H1 (cell line): ENCODE measurements at regions not wholly inside any gene's neighbourhood (a gene's known extent, or its start where the extent isn't known, plus 50 kb on each side); places are given as distances from the start of the nearest gene placed in this dataset.
A peak's percentile ranks its signal among the peaks of the same experiment; 100 is the strongest.

Experiments
- CTCF ChIA-PET: fragments of 300-600 bp; sonication (Branson Sonifier 250); formaldehyde crosslinking; loops from one replicate; lab custom pipeline; 2021; ENCODE audit not compliant: partially characterized antibody; lab: Charles Lee
- POLR2A ChIA-PET: fragments of 300-600 bp; sonication (Branson Sonifier 250); formaldehyde crosslinking; loops from one replicate; lab custom pipeline; 2021; ENCODE audit warnings: inconsistent platforms; ENCODE audit not compliant: partially characterized antibody; lab: Charles Lee
- DNase-seq, 2 experiments: peaks; one replicate each; pipeline versions ENCODE4 v3.0.0 to v3.0.0-alpha.2; 2010 to 2022; ENCODE audit warnings: low spot score in 2 of 2, low read depth in 1 of 2, mixed read lengths in 1 of 2
- FAIRE-seq: peaks from 2 replicates; lab custom pipeline; 2011; peaks lifted over from hg19 to GRCh38; lab: Jason Lieb, UNC
- H2AFZ ChIP-seq: 2 replicates; pipeline ENCODE4 v1.8.1; 2012; ENCODE audit warnings: low read length, inconsistent platforms
- H2AK5ac ChIP-seq: 2 replicates; pipeline ENCODE4 v1.6.1; 2013; ENCODE audit warnings: low read depth, low read length
- H2BK120ac ChIP-seq: replicated peaks from 2 replicates; pipeline ENCODE3; 2013; ENCODE audit warnings: low read depth, low read length, inconsistent platforms
- H2BK12ac ChIP-seq: 2 replicates; pipeline ENCODE4 v1.6.1; 2013; ENCODE audit warnings: low read depth, low read length
- H2BK15ac ChIP-seq: 2 replicates; pipeline ENCODE4 v1.6.1; 2013; ENCODE audit warnings: low read length
- H2BK20ac ChIP-seq: 2 replicates; pipeline ENCODE4 v1.6.1; 2013; ENCODE audit warnings: low read length
- H2BK5ac ChIP-seq: 2 replicates; pipeline ENCODE4 v1.6.1; 2013; ENCODE audit warnings: low read depth, low read length
- H3K14ac ChIP-seq: 2 replicates; pipeline ENCODE4 v1.6.1; 2013; ENCODE audit warnings: inconsistent platforms; ENCODE audit not compliant: insufficient read length
- H3K18ac ChIP-seq: 2 replicates; pipeline ENCODE4 v1.6.1; 2013; ENCODE audit warnings: low read length; ENCODE audit errors: extremely low read depth
- H3K23ac ChIP-seq: 2 replicates; pipeline ENCODE4 v1.6.1; 2013; ENCODE audit warnings: inconsistent platforms; ENCODE audit not compliant: insufficient read length
- H3K23me2 ChIP-seq: 2 replicates; pipeline ENCODE4 v1.6.1; 2013; ENCODE audit warnings: low read depth, low read length
- H3K27ac ChIP-seq: 2 replicates; pipeline ENCODE4 v1.6.1; 2011; ENCODE audit warnings: low read depth, low read length, inconsistent platforms
- H3K27me3 ChIP-seq, 4 experiments: replicated peaks in 1 of 4; 1 replicate in 1 of 4; 2 replicates in 3 of 4; pipeline versions ENCODE4 v1.6.1 to v1.8.1; 2011 to 2013; ENCODE audit warnings: low read length in 3 of 4, mild to moderate bottlenecking in 3 of 4, inconsistent platforms in 2 of 4, mixed read lengths in 2 of 4, moderate library complexity in 1 of 4; ENCODE audit not compliant: control insufficient read depth in 3 of 4, insufficient read depth in 3 of 4; ENCODE audit errors: extremely low read depth in 1 of 4
- H3K36me3 ChIP-seq, 4 experiments: 2 replicates each; pipeline versions ENCODE4 v1.6.1 to v1.8.1; 2011 to 2013; ENCODE audit warnings: mild to moderate bottlenecking in 4 of 4, low read length in 3 of 4, moderate library complexity in 2 of 4, control low read depth in 1 of 4, inconsistent platforms in 1 of 4; ENCODE audit not compliant: insufficient read depth in 4 of 4, control insufficient read depth in 2 of 4
- H3K4ac ChIP-seq: replicated peaks from 2 replicates; pipeline ENCODE3; 2013; ENCODE audit warnings: low read length, low read depth, mixed read lengths, inconsistent platforms; ENCODE audit not compliant: insufficient read length
- H3K4me1 ChIP-seq, 4 experiments: replicated peaks in 1 of 4; 1 replicate in 1 of 4; 2 replicates in 3 of 4; pipeline versions ENCODE4 v1.6.1 to v1.8.1; 2011 to 2013; ENCODE audit warnings: low read length in 3 of 4, inconsistent platforms in 2 of 4, mixed read lengths in 1 of 4; ENCODE audit not compliant: insufficient read depth in 4 of 4, control insufficient read depth in 3 of 4
- H3K4me2 ChIP-seq, 2 experiments: 2 replicates each; pipeline versions ENCODE4 v1.6.1 to v1.8.1; 2011 to 2013; ENCODE audit warnings: low read depth in 2 of 2, low read length in 2 of 2, control low read depth in 1 of 2, inconsistent platforms in 1 of 2, mild to moderate bottlenecking in 1 of 2; ENCODE audit not compliant: insufficient read depth in 1 of 2
- H3K4me3 ChIP-seq, 4 experiments: fragments of 200-600, 300-600 bp in 1 of 4; sonication (generic), shearing (Covaris generic), sonication (Bioruptor Twin) in 1 of 4; 2 replicates each; pipeline versions ENCODE4 v1.5.1 to v1.8.1; 2011 to 2016; ENCODE audit warnings: low read length in 4 of 4, low read depth in 3 of 4, control low read depth in 2 of 4, inconsistent platforms in 2 of 4, mild to moderate bottlenecking in 2 of 4, mixed read lengths in 1 of 4, moderate library complexity in 1 of 4; ENCODE audit not compliant: insufficient read depth in 2 of 4; ENCODE audit errors: extremely low read depth in 1 of 4
- H3K56ac ChIP-seq: replicated peaks from 2 replicates; pipeline ENCODE3; 2013; ENCODE audit warnings: low read depth, mild to moderate bottlenecking, mixed read lengths, low read length, inconsistent platforms; ENCODE audit not compliant: insufficient read length
- H3K79me1 ChIP-seq: 2 replicates; pipeline ENCODE4 v1.6.1; 2013; ENCODE audit warnings: low read depth, low read length, control low read depth
- H3K79me2 ChIP-seq, 2 experiments: 2 replicates each; pipeline versions ENCODE4 v1.6.1 to v1.8.1; 2012 to 2013; ENCODE audit warnings: low read length in 2 of 2, mild to moderate bottlenecking in 2 of 2, inconsistent platforms in 1 of 2; ENCODE audit not compliant: insufficient read depth in 2 of 2, control insufficient read depth in 1 of 2
- H3K9ac ChIP-seq, 4 experiments: replicated peaks in 1 of 4; 1 replicate in 1 of 4; 2 replicates in 3 of 4; pipeline versions ENCODE4 v1.6.1 to v1.8.1; 2011 to 2013; ENCODE audit warnings: low read depth in 3 of 4, low read length in 3 of 4, control low read depth in 2 of 4, mild to moderate bottlenecking in 2 of 4, moderate library complexity in 2 of 4, inconsistent platforms in 1 of 4; ENCODE audit errors: extremely low read depth in 1 of 4
- H3K9me3 ChIP-seq, 2 experiments: 2 replicates each; pipeline versions ENCODE4 v1.6.1 to v1.8.1; 2012 to 2013; ENCODE audit warnings: mild to moderate bottlenecking in 2 of 2, moderate library complexity in 2 of 2, control low read depth in 1 of 2, inconsistent platforms in 1 of 2, low read depth in 1 of 2, low read length in 1 of 2, mixed read lengths in 1 of 2; ENCODE audit not compliant: insufficient read depth in 2 of 2
- H4K20me1 ChIP-seq, 2 experiments: replicated peaks in 1 of 2; 2 replicates each; pipeline versions ENCODE3 to v1.8.1; 2011 to 2013; ENCODE audit warnings: inconsistent platforms in 2 of 2, low read length in 2 of 2, mild to moderate bottlenecking in 1 of 2; ENCODE audit not compliant: insufficient read depth in 2 of 2, control insufficient read depth in 1 of 2
- H4K5ac ChIP-seq: 2 replicates; pipeline ENCODE4 v1.6.1; 2013; ENCODE audit warnings: low read length, low read depth, mixed read lengths, inconsistent platforms; ENCODE audit not compliant: insufficient read length
- H4K8ac ChIP-seq: 2 replicates; pipeline ENCODE4 v1.8.0; 2013; ENCODE audit warnings: mild to moderate bottlenecking, moderate library complexity, low read length, inconsistent platforms; ENCODE audit not compliant: insufficient read depth; ENCODE audit errors: extremely low read depth
- H4K91ac ChIP-seq: replicated peaks from 2 replicates; pipeline ENCODE3; 2013; ENCODE audit warnings: low read length, mixed read lengths, inconsistent platforms; ENCODE audit not compliant: insufficient read length
- HDAC2 ChIP-seq, 2 experiments: fragments of 300-600 bp in 1 of 2; sonication (generic) in 1 of 2; IDR thresholded peaks; 2 replicates each; pipeline ENCODE4 v1.6.1; 2011 to 2012; ENCODE audit warnings: low read depth in 2 of 2, low read length in 2 of 2, mild to moderate bottlenecking in 2 of 2, moderate library complexity in 2 of 2, borderline replicate concordance in 1 of 2, inconsistent platforms in 1 of 2
- MAFK ChIP-seq: IDR thresholded peaks from 2 replicates; pipeline ENCODE4 v1.6.1; 2012; ENCODE audit warnings: low read depth, mild to moderate bottlenecking, improper control_type of control experiment, low read length
- WGBS, 2 experiments: shearing (Covaris generic) in 1 of 2; methylation state at CpG; one replicate each; pipeline versions ENCODE4 v1.1.6 to v1.1.7; 2013 to 2015; ENCODE audit warnings: low lambda C conversion rate in 2 of 2, mixed read lengths in 2 of 2, inconsistent platforms in 1 of 2, low coverage in 1 of 2, missing lambda C conversion rate in 1 of 2; ENCODE audit not compliant: insufficient replicate concordance in 2 of 2, insufficient coverage in 1 of 2, insufficient read length in 1 of 2; ENCODE audit errors: extremely low coverage in 1 of 2, missing lambda C conversion rate in 1 of 2; 5-methylcytosine and 5-hydroxymethylcytosine counted together

- Histone ChIP-seq H4K5ac (peak overlapping the region; percentile 33), H3K27ac (no peak overlapping the region)
- FAIRE-seq, result no peak
These were observed 648.0 kb downstream of the CDY2B start for GRCh38 chrY:17231994-17232393.

More at GRCh38 chrY:17231994-17232393, 648.0 kb downstream of the CDY2B start:
- Histone ChIP-seq H3K4ac (no peak overlapping the region), H3K27me3 (no peaks in the 10 kb centered on the region), H3K23me2 (no peaks in the 10 kb centered on the region), H3K79me2 (no peaks in the 10 kb centered on the region), H3K56ac (no peak overlapping the region)
- TF ChIP-seq MAFK (peak; percentile 84), HDAC2 (IDR thresholded peaks at IDR 0.05; ENCODE audit: borderline replicate concordance in 1 of 2, low read depth in 2 of 2, low read length in 2 of 2) (no peak)
- TF ChIP-seq, all 59 proteins: peak for 1
- Histone ChIP-seq H2BK20ac (no peak overlapping the region), H3K4me3 (no peak overlapping the region), H2BK5ac (0 out of 2 replicates have a peak overlapping the region, but pooled peaks have one; percentile 88), H3K9ac (no peak overlapping the region), H2BK15ac (no peak overlapping the region), H3K79me1 (no peaks in the 10 kb centered on the region), H4K91ac (no peak overlapping the region), H3K14ac (no peak overlapping the region), H2AK5ac (no peak overlapping the region), H2BK120ac (no peak overlapping the region), H3K4me1 (peaks cover 0 to 5% (median 0%) of the 10 kb centered on the region in 4 experiments; a peak in 2 of 7 replicates), H4K8ac (no peak overlapping the region), H3K36me3 (no peaks in the 10 kb centered on the region), H3K4me2 (no peak overlapping the region), H2AFZ (no peak overlapping the region), H4K20me1 (no peaks in the 10 kb centered on the region), H3K18ac (no peak overlapping the region), H2BK12ac (no peak overlapping the region), H3K9me3 (no peaks in the 10 kb centered on the region), H3K23ac (no peak overlapping the region)
- ChIA-PET CTCF (no interaction called here), POLR2A (no interaction called here)
- WGBS, 2 experiments, result 27% methylated on average over 3 of the region's 3 CpGs; no CpG with 5 or more reads in 1 of the 2 experiments
- no peak for DNase-seq
